Tibial nerve (tissue), 4 donors: ENCODE measurements at regions not wholly inside any gene's neighbourhood (a gene's known extent, or its start where the extent isn't known, plus 50 kb on each side); places are given as distances from the start of the nearest gene placed in this dataset.

Source experiments
- CTCF ChIP-seq, 5 experiments: fragments of 200-600 bp in 3 of 5; fragments of 450-650 bp in 2 of 5; sonication (generic) in 3 of 5; IDR thresholded peaks; one replicate each; pipeline ENCODE4 v1.5.1; 2016 to 2019; ENCODE audit warnings: antibody characterized with exemption in 5 of 5, mild to moderate bottlenecking in 3 of 5, moderate library complexity in 2 of 5
- EP300 ChIP-seq, 2 donors: sonication (generic); formaldehyde crosslinking; IDR thresholded peaks; one replicate each; pipeline ENCODE4 v1.6.1; 2017; ENCODE audit warnings: antibody characterized with exemption in 2 of 2, mild to moderate bottlenecking in 1 of 2
- POLR2A ChIP-seq, 2 donors: fragments of 450-650 bp; IDR thresholded peaks; one replicate each; pipeline ENCODE4 v1.6.1; 2017; ENCODE audit warnings: antibody characterized with exemption in 2 of 2, mild to moderate bottlenecking in 2 of 2, moderate library complexity in 2 of 2

DNA sequence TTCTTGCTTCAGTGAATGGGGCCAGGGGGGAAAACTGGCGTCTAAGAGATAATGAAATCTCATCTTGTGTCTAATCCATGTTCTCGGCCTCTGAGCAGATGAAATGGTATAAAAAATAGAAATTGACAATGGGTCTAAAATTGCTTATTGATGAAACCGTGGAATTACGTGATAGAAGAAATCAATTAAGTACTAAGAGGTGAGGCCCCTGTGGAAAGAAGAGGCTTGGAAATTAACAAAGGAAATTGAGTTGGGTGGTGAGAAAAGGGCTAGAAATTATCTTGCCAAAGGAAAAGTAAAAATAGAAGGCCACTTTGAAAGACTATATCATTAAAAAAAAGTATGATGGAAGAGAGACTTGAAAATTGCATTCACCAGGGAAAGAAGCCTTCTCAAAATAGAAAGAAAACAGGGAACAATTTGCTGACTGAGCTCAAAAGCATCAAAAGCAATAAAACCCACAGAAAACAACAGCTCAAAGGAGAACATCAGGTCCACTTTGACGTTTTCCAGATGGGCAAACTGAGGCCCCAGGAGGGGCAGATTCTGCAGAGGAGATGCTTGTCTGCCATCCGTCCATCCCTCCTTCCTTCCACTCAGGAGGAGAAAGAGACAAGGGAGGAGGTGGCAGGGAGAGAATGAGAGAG, 226.1 kb upstream of the RTL1 start:
- no peak for TF ChIP-seq CTCF (IDR thresholded peaks at IDR 0.05)
- TF ChIP-seq POLR2A (IDR thresholded peaks at IDR 0.05) = no peak
- TF ChIP-seq EP300 (IDR thresholded peaks at IDR 0.05) = no peak
